HFFc6 (cell line): ENCODE measurements at regions not wholly inside any gene's neighbourhood (a gene's known extent, or its start where the extent isn't known, plus 50 kb on each side); places are given as distances from the start of the nearest gene placed in this dataset.

ENCODE experiments used
- DNase-seq: peaks from one replicate; pipeline ENCODE4 v3.0.0-alpha.2; 2018
- H3K27ac Mint-ChIP-seq: 2 replicates; pipeline ENCODE4 v1.8.0; 2020; ENCODE audit warnings: mild to moderate bottlenecking, mixed read lengths
- H3K27me3 Mint-ChIP-seq: 2 replicates; pipeline ENCODE4 v1.8.0; 2021; ENCODE audit warnings: mild to moderate bottlenecking, moderate library complexity, mixed read lengths; ENCODE audit not compliant: insufficient read depth
- H3K36me3 Mint-ChIP-seq: 2 replicates; pipeline ENCODE4 v1.8.0; 2021; ENCODE audit warnings: low read depth, mixed read lengths
- H3K4me1 Mint-ChIP-seq: 2 replicates; pipeline ENCODE4 v1.8.0; 2020; ENCODE audit warnings: low read depth, mixed read lengths
- H3K4me3 Mint-ChIP-seq: 2 replicates; pipeline ENCODE4 v1.8.0; 2020; ENCODE audit warnings: mild to moderate bottlenecking, moderate library complexity, mixed read lengths
- H3K9me3 Mint-ChIP-seq: 2 replicates; pipeline ENCODE4 v1.8.0; 2020; ENCODE audit warnings: mild to moderate bottlenecking, mixed read lengths
- CTCF ChIP-seq: fragments of 200-600 bp; sonication (generic); IDR thresholded peaks from 2 replicates; pipeline ENCODE4 v1.5.0; 2021; ENCODE audit warnings: antibody characterized with exemption, mild to moderate bottlenecking

DNA sequence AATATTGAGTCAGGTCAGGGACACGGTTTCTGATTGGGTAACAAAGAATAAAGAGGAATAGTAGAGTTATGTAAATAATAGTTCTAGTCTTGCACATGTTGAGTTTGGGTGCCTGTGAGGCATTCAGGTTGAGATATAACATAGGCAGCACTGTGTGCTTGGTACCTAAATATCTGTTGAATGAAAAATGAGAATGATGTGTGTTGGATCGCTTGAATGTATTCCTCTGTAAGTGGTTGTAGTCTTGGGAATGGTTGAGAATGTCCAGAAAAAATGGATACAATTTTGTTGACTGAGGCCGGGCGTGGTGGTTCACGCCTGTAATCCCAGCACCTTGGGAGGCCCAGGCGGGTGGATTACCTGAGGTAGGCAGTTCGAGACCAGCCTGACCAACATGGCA, 116.3 kb upstream of the HNRNPU start:
- peaks cover 6% of the 10 kb centered on the region for H3K4me1 Mint-ChIP-seq
- no peaks in the 10 kb centered on the region for H3K9me3 Mint-ChIP-seq
- no peak for DNase-seq
- H3K27ac Mint-ChIP-seq: no peak overlapping the region
- no peaks in the 10 kb centered on the region for H3K36me3 Mint-ChIP-seq
- no peak overlapping the region for H3K4me3 Mint-ChIP-seq
- TF ChIP-seq CTCF: no peak
- H3K27me3 Mint-ChIP-seq: no peaks in the 10 kb centered on the region; the same call in 1 of the 2 replicates

DNA sequence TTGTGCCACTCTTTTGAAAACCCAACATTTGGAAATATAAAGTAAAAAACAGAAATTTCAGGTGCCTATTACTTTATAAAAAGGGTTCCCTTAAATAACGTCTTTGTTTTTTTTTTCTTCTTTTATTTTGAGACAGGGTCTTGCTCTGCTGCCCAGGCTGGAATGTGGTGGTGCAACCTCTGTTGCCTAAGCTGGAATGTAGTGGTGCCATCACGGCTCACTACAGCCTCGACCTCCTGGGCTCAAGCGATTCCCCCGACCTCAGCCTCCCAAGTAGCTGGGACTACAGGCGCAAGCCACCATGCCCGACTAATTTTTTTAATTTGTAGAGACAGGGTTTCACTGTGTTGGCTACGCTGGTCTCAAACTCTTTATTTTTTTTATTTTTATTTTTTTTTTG, 110.2 kb upstream of the HNRNPU start:
- 0 out of 2 replicates have a peak, but pooled peaks cover 4% of the 10 kb centered on the region for H3K36me3 Mint-ChIP-seq
- H3K27ac Mint-ChIP-seq: no peak overlapping the region
- no peak overlapping the region for H3K4me3 Mint-ChIP-seq
- no peaks in the 10 kb centered on the region for H3K9me3 Mint-ChIP-seq
- H3K27me3 Mint-ChIP-seq: peaks cover 1% of the 10 kb centered on the region; the same call in 1 of the 2 replicates
- no peak for TF ChIP-seq CTCF
- peaks cover 20% of the 10 kb centered on the region for H3K4me1 Mint-ChIP-seq
- no peak for DNase-seq

DNA sequence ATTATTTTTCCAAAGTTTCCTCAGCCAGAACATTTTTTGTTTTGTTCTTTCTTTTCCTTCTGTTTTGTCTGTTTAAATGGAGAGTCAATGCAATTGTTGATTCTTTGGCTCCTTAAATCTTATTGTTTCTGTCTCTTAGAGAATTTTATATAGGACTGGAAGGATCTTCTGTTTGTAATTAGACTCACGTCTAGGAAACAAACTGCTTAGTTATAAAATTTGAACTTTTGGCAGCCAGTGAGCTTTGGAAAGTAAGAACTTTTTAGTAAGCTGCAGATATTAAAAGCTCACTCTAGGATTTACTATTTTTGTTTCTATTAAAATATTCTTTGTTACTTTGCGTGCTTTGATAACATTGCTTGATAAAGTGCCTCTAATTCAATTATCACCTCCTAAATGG, 109.8 kb upstream of the HNRNPU start:
- Mint-ChIP-seq H3K36me3 (0 out of 2 replicates have a peak, but pooled peaks cover 4% of the 10 kb centered on the region), H3K4me3 (no peak overlapping the region), H3K27ac (no peak overlapping the region), H3K9me3 (no peaks in the 10 kb centered on the region), H3K4me1 (peaks cover 23% of the 10 kb centered on the region), H3K27me3 (peaks cover 1% of the 10 kb centered on the region; the same call in 1 of the 2 replicates)
- no peak for DNase-seq
- no peak for TF ChIP-seq CTCF

DNA sequence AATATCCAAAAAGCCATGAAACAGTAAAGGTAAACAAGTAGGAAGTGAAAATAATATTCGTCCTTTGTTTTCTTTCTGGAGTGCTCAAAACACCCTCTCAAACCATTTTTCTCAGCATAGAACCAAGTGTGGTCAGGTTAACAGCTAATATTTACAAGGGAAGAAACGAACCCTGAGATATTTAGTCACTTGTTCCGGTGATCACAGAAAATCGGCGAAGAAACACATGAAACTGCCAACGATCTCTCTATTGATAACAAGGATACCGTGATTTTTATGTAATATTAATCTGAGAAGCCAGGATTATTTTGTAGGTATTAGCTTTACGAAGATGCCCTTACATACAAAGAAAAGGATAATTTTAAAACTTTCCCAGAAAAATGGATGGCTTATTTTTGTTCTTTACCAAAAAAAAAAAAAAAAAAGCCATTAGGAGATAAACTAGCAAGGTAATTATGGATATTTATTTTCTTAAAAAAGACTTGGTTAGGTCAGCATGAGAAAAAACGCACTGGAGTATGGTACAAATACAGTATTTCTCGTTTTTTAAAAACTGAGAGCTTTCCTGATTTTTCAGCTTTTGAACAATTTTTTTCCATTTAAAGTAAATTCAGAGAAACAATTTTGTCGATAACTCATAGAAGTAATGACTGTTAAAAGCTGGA, 107.3 kb upstream of the HNRNPU start:
- H3K36me3 Mint-ChIP-seq: 0 out of 2 replicates have a peak, but pooled peaks cover 4% of the 10 kb centered on the region
- H3K9me3 Mint-ChIP-seq: no peaks in the 10 kb centered on the region
- peaks cover 36% of the 10 kb centered on the region for H3K4me1 Mint-ChIP-seq
- TF ChIP-seq CTCF: no peak
- peak overlapping the region; percentile 98 for H3K27ac Mint-ChIP-seq
- DNase-seq: no peak
- peaks cover 1% of the 10 kb centered on the region for H3K27me3 Mint-ChIP-seq
- H3K4me3 Mint-ChIP-seq: peak overlapping the region; percentile 94

DNA sequence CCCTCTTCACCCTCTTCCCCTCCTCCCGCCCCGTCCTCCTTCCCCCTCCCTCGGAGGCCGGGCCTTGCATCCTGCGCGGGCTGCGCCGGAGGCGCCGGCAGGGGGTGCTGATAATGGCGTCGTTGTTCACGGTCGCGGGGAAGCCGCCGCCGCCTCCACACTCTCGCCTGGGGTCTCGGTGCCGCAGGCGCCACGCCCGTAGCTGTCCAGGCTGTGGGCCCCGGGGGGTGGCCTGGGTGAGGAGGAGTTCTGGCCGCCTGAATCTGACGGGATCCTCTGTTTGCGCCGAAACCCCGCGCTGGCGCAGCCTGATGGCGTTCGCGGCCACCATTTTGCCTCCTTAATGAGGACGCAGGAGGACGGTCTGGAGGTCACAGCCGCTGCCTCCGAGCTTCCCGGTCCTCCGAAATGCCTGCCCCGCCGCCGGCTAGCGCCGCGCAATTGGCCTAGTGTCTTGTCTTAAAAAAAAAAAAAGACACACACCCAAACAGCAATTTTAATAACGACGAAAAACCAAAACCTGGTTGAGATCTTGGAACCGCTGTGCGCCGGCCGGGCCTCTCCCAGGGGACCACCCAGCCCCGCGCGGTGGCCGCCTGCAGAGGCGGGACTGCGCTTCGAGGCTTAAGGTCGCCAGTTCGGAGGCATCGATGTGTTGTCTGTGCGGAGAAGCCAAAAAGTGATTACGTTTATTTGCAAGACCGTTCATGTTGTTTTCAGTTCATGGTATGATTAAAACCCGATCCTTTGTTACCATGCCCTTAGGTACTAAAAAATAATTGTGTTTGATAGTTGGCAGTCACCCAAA, 106.6 kb upstream of the HNRNPU start:
- Mint-ChIP-seq H3K27ac (peak overlapping the region; percentile 98), H3K36me3 (0 out of 2 replicates have a peak, but pooled peaks cover 4% of the 10 kb centered on the region), H3K9me3 (no peaks in the 10 kb centered on the region), H3K4me3 (peak overlapping the region; percentile 94), H3K27me3 (peaks cover 1% of the 10 kb centered on the region), H3K4me1 (peaks cover 36% of the 10 kb centered on the region)
- peak; percentile 75 for TF ChIP-seq CTCF
- DNase-seq: peak; percentile 94
